Neuron (in vitro differentiated cells): ENCODE measurements at regions not wholly inside any gene's neighbourhood (a gene's known extent, or its start where the extent isn't known, plus 50 kb on each side); places are given as distances from the start of the nearest gene placed in this dataset.

Experiments
- H2AFZ ChIP-seq: one replicate; pipeline ENCODE4 v1.6.1; 2013; ENCODE audit warnings: low read depth, mild to moderate bottlenecking, inconsistent platforms, low read length, moderate library complexity
- H3K27me3 ChIP-seq: one replicate; pipeline ENCODE4 v1.6.1; 2013; ENCODE audit warnings: low read length; ENCODE audit not compliant: insufficient read depth
- H3K36me3 ChIP-seq: one replicate; pipeline ENCODE4 v1.6.1; 2013; ENCODE audit warnings: low read length; ENCODE audit not compliant: insufficient read depth
- H3K4me1 ChIP-seq: one replicate; pipeline ENCODE4 v1.6.1; 2013; ENCODE audit warnings: low read length; ENCODE audit not compliant: insufficient read depth
- H3K4me3 ChIP-seq: 2 replicates; pipeline ENCODE4 v1.5.1; 2013; ENCODE audit warnings: mild to moderate bottlenecking, low read length, moderate library complexity
- H3K9me3 ChIP-seq: one replicate; pipeline ENCODE4 v1.6.1; 2013; ENCODE audit warnings: low read length

- Histone ChIP-seq H3K4me3 (no peak overlapping the region), H2AFZ (no peak overlapping the region), H3K4me1 (peaks cover 2% of the 10 kb centered on the region), H3K36me3 (no peaks in the 10 kb centered on the region), H3K9me3 (no peaks in the 10 kb centered on the region), H3K27me3 (no peaks in the 10 kb centered on the region)
These were observed 135.6 kb upstream of the EPHA5 start for GRCh38 chr4:65805936-65806335.

GRCh38 chr4:65799513-65799912 lies 129.2 kb upstream of the EPHA5 start:
- H3K9me3 ChIP-seq, result no peaks in the 10 kb centered on the region
- H3K4me1 ChIP-seq, result no peaks in the 10 kb centered on the region
- H2AFZ ChIP-seq, result no peak overlapping the region
- H3K27me3 ChIP-seq, result no peaks in the 10 kb centered on the region
- no peak overlapping the region for H3K4me3 ChIP-seq
- H3K36me3 ChIP-seq, result no peaks in the 10 kb centered on the region

- no peaks in the 10 kb centered on the region for H3K36me3 ChIP-seq
- H3K27me3 ChIP-seq, result no peaks in the 10 kb centered on the region
- H3K4me3 ChIP-seq, result no peak overlapping the region
- no peak overlapping the region for H2AFZ ChIP-seq
- H3K4me1 ChIP-seq, result no peaks in the 10 kb centered on the region
- no peaks in the 10 kb centered on the region for H3K9me3 ChIP-seq
These were observed 128.3 kb upstream of the EPHA5 start for GRCh38 chr4:65798498-65799127.

GRCh38 chr4:65791812-65792308 lies 121.6 kb upstream of the EPHA5 start:
- H3K36me3 ChIP-seq, result no peaks in the 10 kb centered on the region
- H3K4me3 ChIP-seq, result peak overlapping the region; percentile 17
- no peaks in the 10 kb centered on the region for H3K9me3 ChIP-seq
- H2AFZ ChIP-seq, result peak overlapping the region; percentile 57
- no peaks in the 10 kb centered on the region for H3K27me3 ChIP-seq
- H3K4me1 ChIP-seq, result peaks cover 11% of the 10 kb centered on the region

- Histone ChIP-seq H2AFZ (peak overlapping the region; percentile 57), H3K9me3 (no peaks in the 10 kb centered on the region), H3K4me3 (peak overlapping the region; percentile 17), H3K36me3 (no peaks in the 10 kb centered on the region), H3K4me1 (peaks cover 11% of the 10 kb centered on the region), H3K27me3 (no peaks in the 10 kb centered on the region)
These were observed 121.0 kb upstream of the EPHA5 start for GRCh38 chr4:65791111-65791811.

- Histone ChIP-seq H3K4me1 (peaks cover 14% of the 10 kb centered on the region), H2AFZ (no peak overlapping the region), H3K36me3 (no peaks in the 10 kb centered on the region), H3K4me3 (no peak overlapping the region), H3K27me3 (no peaks in the 10 kb centered on the region), H3K9me3 (no peaks in the 10 kb centered on the region)
These were observed 119.5 kb upstream of the EPHA5 start for GRCh38 chr4:65789805-65790204.

- Histone ChIP-seq H3K36me3 (no peaks in the 10 kb centered on the region), H3K9me3 (no peaks in the 10 kb centered on the region), H3K4me3 (no peak overlapping the region), H3K4me1 (peaks cover 14% of the 10 kb centered on the region), H3K27me3 (no peaks in the 10 kb centered on the region), H2AFZ (no peak overlapping the region)
These were observed 119.1 kb upstream of the EPHA5 start for GRCh38 chr4:65789341-65789740.

GRCh38 chr4:65777270-65777669 lies 107.0 kb upstream of the EPHA5 start:
- no peaks in the 10 kb centered on the region for H3K4me1 ChIP-seq
- H3K27me3 ChIP-seq, result no peaks in the 10 kb centered on the region
- H3K9me3 ChIP-seq, result peaks cover 4% of the 10 kb centered on the region
- H3K4me3 ChIP-seq, result no peak overlapping the region
- no peaks in the 10 kb centered on the region for H3K36me3 ChIP-seq
- no peak overlapping the region for H2AFZ ChIP-seq

- H3K27me3 ChIP-seq, result no peaks in the 10 kb centered on the region
- no peak overlapping the region for H2AFZ ChIP-seq
- peaks cover 4% of the 10 kb centered on the region for H3K9me3 ChIP-seq
- H3K4me3 ChIP-seq, result no peak overlapping the region
- H3K4me1 ChIP-seq, result no peaks in the 10 kb centered on the region
- no peaks in the 10 kb centered on the region for H3K36me3 ChIP-seq
These were observed 103.3 kb upstream of the EPHA5 start for GRCh38 chr4:65773636-65774035.

- Histone ChIP-seq H3K9me3 (no peaks in the 10 kb centered on the region), H3K4me3 (no peak overlapping the region), H3K36me3 (no peaks in the 10 kb centered on the region), H3K4me1 (no peaks in the 10 kb centered on the region), H2AFZ (no peak overlapping the region), H3K27me3 (no peaks in the 10 kb centered on the region)
These were observed 77.1 kb upstream of the EPHA5 start for GRCh38 chr4:65747386-65747785.

- no peaks in the 10 kb centered on the region for H3K27me3 ChIP-seq
- H3K4me3 ChIP-seq, result no peak overlapping the region
- H3K9me3 ChIP-seq, result no peaks in the 10 kb centered on the region
- H3K4me1 ChIP-seq, result no peaks in the 10 kb centered on the region
- H3K36me3 ChIP-seq, result no peaks in the 10 kb centered on the region
- H2AFZ ChIP-seq, result no peak overlapping the region
These were observed 67.8 kb upstream of the EPHA5 start for GRCh38 chr4:65738134-65738533.

GRCh38 chr4:65737672-65738071 lies 67.4 kb upstream of the EPHA5 start:
- Histone ChIP-seq H3K9me3 (no peaks in the 10 kb centered on the region), H3K27me3 (no peaks in the 10 kb centered on the region), H3K4me1 (no peaks in the 10 kb centered on the region), H3K36me3 (no peaks in the 10 kb centered on the region), H2AFZ (no peak overlapping the region), H3K4me3 (no peak overlapping the region)

- no peaks in the 10 kb centered on the region for H3K9me3 ChIP-seq
- no peaks in the 10 kb centered on the region for H3K4me1 ChIP-seq
- H3K4me3 ChIP-seq, result no peak overlapping the region
- no peak overlapping the region for H2AFZ ChIP-seq
- H3K36me3 ChIP-seq, result no peaks in the 10 kb centered on the region
- H3K27me3 ChIP-seq, result no peaks in the 10 kb centered on the region
These were observed 54.7 kb upstream of the EPHA5 start for GRCh38 chr4:65724973-65725372.
